MCF 10A (cell line): ENCODE measurements at regions not wholly inside any gene's neighbourhood (a gene's known extent, or its start where the extent isn't known, plus 50 kb on each side); places are given as distances from the start of the nearest gene placed in this dataset.

ENCODE experiments used
- BruUV-seq: library from RNA; stranded (reverse); fragments of 400-500 nt; replicated peaks from 2 replicates; lab custom pipeline; 2021; lab: Mats Ljungman, UMichigan
- CTCF ChIA-PET: fragments of 300-600 bp; sonication (Branson Sonifier 250); formaldehyde crosslinking; extraction: SDS; loops from one replicate; lab custom pipeline; 2021; ENCODE audit warnings: antibody characterized with exemption, inconsistent platforms; lab: Yijun Ruan, JAX
- POLR2A ChIA-PET: fragments of 300-600, 350-650 bp; sonication (Branson Sonifier 250); formaldehyde crosslinking; extraction: SDS; loops from one replicate; lab custom pipeline; 2020; ENCODE audit warnings: antibody characterized with exemption, inconsistent platforms; lab: Yijun Ruan, JAX
- DNase-seq: peaks from one replicate; pipeline ENCODE4 v3.0.0-alpha.2; 2018; ENCODE audit not compliant: unreplicated experiment
- H3K27ac Mint-ChIP-seq: one replicate; pipeline ENCODE4 v1.8.0; 2022; ENCODE audit warnings: mild to moderate bottlenecking, low read depth, mixed read lengths; ENCODE audit not compliant: unreplicated experiment
- H3K27me3 Mint-ChIP-seq: one replicate; pipeline ENCODE4 v1.8.0; 2022; ENCODE audit warnings: mixed read lengths; ENCODE audit not compliant: insufficient read depth, unreplicated experiment
- H3K36me3 Mint-ChIP-seq: one replicate; pipeline ENCODE4 v1.8.0; 2022; ENCODE audit warnings: mild to moderate bottlenecking, moderate library complexity, mixed read lengths; ENCODE audit not compliant: insufficient read depth, unreplicated experiment
- H3K4me1 Mint-ChIP-seq: one replicate; pipeline ENCODE4 v1.8.0; 2022; ENCODE audit warnings: mixed read lengths; ENCODE audit not compliant: insufficient read depth, unreplicated experiment
- H3K4me3 Mint-ChIP-seq: one replicate; pipeline ENCODE4 v1.8.0; 2022; ENCODE audit warnings: mild to moderate bottlenecking, moderate library complexity, mixed read lengths; ENCODE audit not compliant: unreplicated experiment
- H3K9me3 Mint-ChIP-seq: one replicate; pipeline ENCODE4 v1.8.0; 2022; ENCODE audit warnings: mixed read lengths; ENCODE audit not compliant: unreplicated experiment
- intact Hi-C: fragments of 100-400 bp; cut with micrococcal nuclease; formaldehyde crosslinking; loops from 2 replicates; pipeline ENCODE4 v1.14.1; 2022
- TF ChIP-seq, protein P1 (sequence below): fragments of 200-600 bp; IDR thresholded peaks from one replicate; pipeline ENCODE4 v1.8.0; 2022; ENCODE audit warnings: antibody characterized with exemption, mild to moderate bottlenecking; ENCODE audit not compliant: unreplicated experiment

GRCh38 chr10:31171402-31172083 is 139.9 kb upstream of the ZNF438 start:
- H3K9me3 Mint-ChIP-seq = peaks cover 7% of the 10 kb centered on the region
- no TSS peak for BruUV-seq
- H3K27ac Mint-ChIP-seq = no peak overlapping the region
- TF ChIP-seq, protein P1, sequence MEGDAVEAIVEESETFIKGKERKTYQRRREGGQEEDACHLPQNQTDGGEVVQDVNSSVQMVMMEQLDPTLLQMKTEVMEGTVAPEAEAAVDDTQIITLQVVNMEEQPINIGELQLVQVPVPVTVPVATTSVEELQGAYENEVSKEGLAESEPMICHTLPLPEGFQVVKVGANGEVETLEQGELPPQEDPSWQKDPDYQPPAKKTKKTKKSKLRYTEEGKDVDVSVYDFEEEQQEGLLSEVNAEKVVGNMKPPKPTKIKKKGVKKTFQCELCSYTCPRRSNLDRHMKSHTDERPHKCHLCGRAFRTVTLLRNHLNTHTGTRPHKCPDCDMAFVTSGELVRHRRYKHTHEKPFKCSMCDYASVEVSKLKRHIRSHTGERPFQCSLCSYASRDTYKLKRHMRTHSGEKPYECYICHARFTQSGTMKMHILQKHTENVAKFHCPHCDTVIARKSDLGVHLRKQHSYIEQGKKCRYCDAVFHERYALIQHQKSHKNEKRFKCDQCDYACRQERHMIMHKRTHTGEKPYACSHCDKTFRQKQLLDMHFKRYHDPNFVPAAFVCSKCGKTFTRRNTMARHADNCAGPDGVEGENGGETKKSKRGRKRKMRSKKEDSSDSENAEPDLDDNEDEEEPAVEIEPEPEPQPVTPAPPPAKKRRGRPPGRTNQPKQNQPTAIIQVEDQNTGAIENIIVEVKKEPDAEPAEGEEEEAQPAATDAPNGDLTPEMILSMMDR = no peak
- ChIA-PET POLR2A (no interaction called here), CTCF (no interaction called here)
- intact Hi-C loops = no loop called here
- H3K36me3 Mint-ChIP-seq = no peaks in the 10 kb centered on the region
- no peak overlapping the region for H3K4me3 Mint-ChIP-seq
- no peaks in the 10 kb centered on the region for H3K27me3 Mint-ChIP-seq
- no peak for DNase-seq
- no peaks in the 10 kb centered on the region for H3K4me1 Mint-ChIP-seq

DNA sequence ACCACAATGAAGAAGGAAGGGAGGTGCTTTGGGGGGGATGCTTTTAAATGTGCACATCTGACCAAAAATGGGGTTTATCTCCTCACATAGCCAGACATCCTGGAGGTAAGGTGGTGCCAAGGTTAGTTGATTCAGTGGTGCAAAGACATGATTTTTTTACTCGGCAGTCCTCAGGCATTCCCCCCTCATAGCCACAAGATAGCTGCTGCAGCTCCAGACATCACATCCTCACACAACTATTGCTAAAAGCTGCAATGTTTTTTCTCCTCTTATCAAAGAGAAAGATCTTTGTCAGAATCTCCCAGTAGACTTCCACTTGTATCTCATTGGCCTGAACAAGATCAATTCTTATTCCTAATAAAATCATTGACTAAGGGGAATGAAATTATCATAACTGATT is 141.3 kb upstream of the ZNF438 start:
- TF ChIP-seq, protein P1 = no peak
- no peaks in the 10 kb centered on the region for H3K36me3 Mint-ChIP-seq
- no TSS peak for BruUV-seq
- intact Hi-C loops = no loop called here
- no peak overlapping the region for H3K27ac Mint-ChIP-seq
- DNase-seq = no peak
- POLR2A ChIA-PET = no interaction called here
- H3K9me3 Mint-ChIP-seq = peaks cover 7% of the 10 kb centered on the region
- H3K4me3 Mint-ChIP-seq = no peak overlapping the region
- no peaks in the 10 kb centered on the region for H3K27me3 Mint-ChIP-seq
- CTCF ChIA-PET = no interaction called here
- no peaks in the 10 kb centered on the region for H3K4me1 Mint-ChIP-seq

GRCh38 chr10:31173752-31174151 is 142.1 kb upstream of the ZNF438 start:
- POLR2A ChIA-PET = no interaction called here
- no peaks in the 10 kb centered on the region for H3K4me1 Mint-ChIP-seq

GRCh38 chr10:31179091-31179680 is 139.8 kb upstream of the ZEB1 start:
- Mint-ChIP-seq H3K36me3 (no peaks in the 10 kb centered on the region), H3K4me3 (no peak overlapping the region), H3K27ac (no peak overlapping the region), H3K9me3 (peaks cover 7% of the 10 kb centered on the region), H3K4me1 (no peaks in the 10 kb centered on the region), H3K27me3 (no peaks in the 10 kb centered on the region)
- no peak for DNase-seq
- no TSS peak for BruUV-seq
- ChIA-PET CTCF (no interaction called here), POLR2A (no interaction called here)
- TF ChIP-seq, protein P1 = no peak
- intact Hi-C loops = no loop called here

More at GRCh38 chr10:31173752-31174151, 142.1 kb upstream of the ZNF438 start:
- intact Hi-C loops = no loop called here
- TF ChIP-seq, protein P1 = no peak
- no peak overlapping the region for H3K27ac Mint-ChIP-seq
- DNase-seq = no peak
- H3K36me3 Mint-ChIP-seq = no peaks in the 10 kb centered on the region
- peaks cover 7% of the 10 kb centered on the region for H3K9me3 Mint-ChIP-seq
- no peaks in the 10 kb centered on the region for H3K27me3 Mint-ChIP-seq
- H3K4me3 Mint-ChIP-seq = no peak overlapping the region
- CTCF ChIA-PET = no interaction called here
- BruUV-seq = no TSS peak
